ENCODE measurements at regions not wholly inside any gene's neighbourhood (a gene's known extent, or its start where the extent isn't known, plus 50 kb on each side); places are given as distances from the start of the nearest gene placed in this dataset.

DNA sequence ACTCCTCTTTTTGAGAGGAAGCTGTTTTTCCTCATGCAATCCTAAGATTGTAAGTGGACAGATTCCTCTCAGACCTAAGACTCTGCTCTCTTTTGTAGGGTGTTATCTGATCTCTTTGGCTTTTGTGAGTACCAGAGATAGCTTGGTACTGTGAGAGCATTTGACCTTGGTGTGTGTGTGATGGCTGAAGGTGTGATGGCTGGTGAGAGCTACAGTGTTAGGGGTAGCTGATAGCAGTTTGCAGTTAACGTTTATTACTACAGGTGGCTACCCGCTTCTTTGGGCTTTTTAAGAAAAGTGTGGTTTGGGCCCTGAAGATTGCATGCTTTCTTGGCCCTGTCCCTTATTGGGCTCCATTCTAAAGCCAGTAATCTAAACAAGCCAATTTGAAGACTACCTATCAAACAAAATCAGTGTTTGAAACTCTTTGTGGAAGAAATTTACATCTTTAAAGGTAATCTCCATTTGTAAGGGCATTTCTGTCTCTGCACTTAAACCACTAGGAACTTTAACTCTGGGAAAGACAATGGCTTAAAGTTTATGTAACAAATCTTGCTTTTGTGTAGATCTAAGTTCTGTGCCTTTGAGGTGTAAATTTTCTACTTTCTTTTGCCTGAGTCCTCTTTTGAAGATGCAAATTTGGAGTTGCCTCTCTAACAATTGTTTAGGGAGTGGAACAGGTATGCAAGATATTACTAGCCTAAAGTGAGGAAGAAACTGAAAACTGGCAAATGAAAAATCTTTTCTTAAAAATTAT lies 85.3 kb upstream of the SERBP1 start:
- TF ChIP-seq POLR2A (IDR thresholded peaks at IDR 0.05; ENCODE audit: low read depth, low read length) (no peak), RFX5 (IDR thresholded peaks at IDR 0.05; ENCODE audit: low read depth, low read length) (no peak), GABPA (IDR thresholded peaks at IDR 0.05; ENCODE audit: low read depth) (no peak), RAD21 (IDR thresholded peaks at IDR 0.05; ENCODE audit: insufficient read depth, low read depth, low read length) (no peak), SIN3A (IDR thresholded peaks at IDR 0.05; ENCODE audit: low read depth, low read length) (no peak), MYC (IDR thresholded peaks at IDR 0.05; ENCODE audit: insufficient read depth, insufficient read length, insufficient replicate concordance, low read length, severe bottlenecking) (no peak), MXI1 (IDR thresholded peaks at IDR 0.05; ENCODE audit: low read depth, low read length) (no peak), TAF1 (IDR thresholded peaks at IDR 0.05; ENCODE audit: borderline replicate concordance, low read depth, low read length) (no peak)
- TF ChIP-seq, protein P1, sequence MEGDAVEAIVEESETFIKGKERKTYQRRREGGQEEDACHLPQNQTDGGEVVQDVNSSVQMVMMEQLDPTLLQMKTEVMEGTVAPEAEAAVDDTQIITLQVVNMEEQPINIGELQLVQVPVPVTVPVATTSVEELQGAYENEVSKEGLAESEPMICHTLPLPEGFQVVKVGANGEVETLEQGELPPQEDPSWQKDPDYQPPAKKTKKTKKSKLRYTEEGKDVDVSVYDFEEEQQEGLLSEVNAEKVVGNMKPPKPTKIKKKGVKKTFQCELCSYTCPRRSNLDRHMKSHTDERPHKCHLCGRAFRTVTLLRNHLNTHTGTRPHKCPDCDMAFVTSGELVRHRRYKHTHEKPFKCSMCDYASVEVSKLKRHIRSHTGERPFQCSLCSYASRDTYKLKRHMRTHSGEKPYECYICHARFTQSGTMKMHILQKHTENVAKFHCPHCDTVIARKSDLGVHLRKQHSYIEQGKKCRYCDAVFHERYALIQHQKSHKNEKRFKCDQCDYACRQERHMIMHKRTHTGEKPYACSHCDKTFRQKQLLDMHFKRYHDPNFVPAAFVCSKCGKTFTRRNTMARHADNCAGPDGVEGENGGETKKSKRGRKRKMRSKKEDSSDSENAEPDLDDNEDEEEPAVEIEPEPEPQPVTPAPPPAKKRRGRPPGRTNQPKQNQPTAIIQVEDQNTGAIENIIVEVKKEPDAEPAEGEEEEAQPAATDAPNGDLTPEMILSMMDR (IDR thresholded peaks at IDR 0.05 in 2 of 3, conservative IDR thresholded peaks at IDR 0.05 in 1 of 3; ENCODE audit: control insufficient read depth in 2 of 3, extremely low read depth in 1 of 3, insufficient read depth in 1 of 3, low read depth in 3 of 3, low read length in 3 of 3), result no peak
- TF ChIP-seq, protein P2, sequence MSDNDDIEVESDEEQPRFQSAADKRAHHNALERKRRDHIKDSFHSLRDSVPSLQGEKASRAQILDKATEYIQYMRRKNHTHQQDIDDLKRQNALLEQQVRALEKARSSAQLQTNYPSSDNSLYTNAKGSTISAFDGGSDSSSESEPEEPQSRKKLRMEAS (IDR thresholded peaks at IDR 0.05; ENCODE audit: low read depth, low read length), result no peak
- TF ChIP-seq, protein P3, sequence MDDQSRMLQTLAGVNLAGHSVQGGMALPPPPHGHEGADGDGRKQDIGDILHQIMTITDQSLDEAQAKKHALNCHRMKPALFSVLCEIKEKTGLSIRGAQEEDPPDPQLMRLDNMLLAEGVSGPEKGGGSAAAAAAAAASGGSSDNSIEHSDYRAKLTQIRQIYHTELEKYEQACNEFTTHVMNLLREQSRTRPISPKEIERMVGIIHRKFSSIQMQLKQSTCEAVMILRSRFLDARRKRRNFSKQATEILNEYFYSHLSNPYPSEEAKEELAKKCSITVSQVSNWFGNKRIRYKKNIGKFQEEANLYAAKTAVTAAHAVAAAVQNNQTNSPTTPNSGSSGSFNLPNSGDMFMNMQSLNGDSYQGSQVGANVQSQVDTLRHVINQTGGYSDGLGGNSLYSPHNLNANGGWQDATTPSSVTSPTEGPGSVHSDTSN (IDR thresholded peaks at IDR 0.05; ENCODE audit: insufficient replicate concordance, low read depth, low read length), result no peak
- TF ChIP-seq, protein P4, sequence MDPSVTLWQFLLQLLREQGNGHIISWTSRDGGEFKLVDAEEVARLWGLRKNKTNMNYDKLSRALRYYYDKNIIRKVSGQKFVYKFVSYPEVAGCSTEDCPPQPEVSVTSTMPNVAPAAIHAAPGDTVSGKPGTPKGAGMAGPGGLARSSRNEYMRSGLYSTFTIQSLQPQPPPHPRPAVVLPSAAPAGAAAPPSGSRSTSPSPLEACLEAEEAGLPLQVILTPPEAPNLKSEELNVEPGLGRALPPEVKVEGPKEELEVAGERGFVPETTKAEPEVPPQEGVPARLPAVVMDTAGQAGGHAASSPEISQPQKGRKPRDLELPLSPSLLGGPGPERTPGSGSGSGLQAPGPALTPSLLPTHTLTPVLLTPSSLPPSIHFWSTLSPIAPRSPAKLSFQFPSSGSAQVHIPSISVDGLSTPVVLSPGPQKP (IDR thresholded peaks at IDR 0.05; ENCODE audit: low read depth, low read length), result no peak
- TF ChIP-seq, protein P5, sequence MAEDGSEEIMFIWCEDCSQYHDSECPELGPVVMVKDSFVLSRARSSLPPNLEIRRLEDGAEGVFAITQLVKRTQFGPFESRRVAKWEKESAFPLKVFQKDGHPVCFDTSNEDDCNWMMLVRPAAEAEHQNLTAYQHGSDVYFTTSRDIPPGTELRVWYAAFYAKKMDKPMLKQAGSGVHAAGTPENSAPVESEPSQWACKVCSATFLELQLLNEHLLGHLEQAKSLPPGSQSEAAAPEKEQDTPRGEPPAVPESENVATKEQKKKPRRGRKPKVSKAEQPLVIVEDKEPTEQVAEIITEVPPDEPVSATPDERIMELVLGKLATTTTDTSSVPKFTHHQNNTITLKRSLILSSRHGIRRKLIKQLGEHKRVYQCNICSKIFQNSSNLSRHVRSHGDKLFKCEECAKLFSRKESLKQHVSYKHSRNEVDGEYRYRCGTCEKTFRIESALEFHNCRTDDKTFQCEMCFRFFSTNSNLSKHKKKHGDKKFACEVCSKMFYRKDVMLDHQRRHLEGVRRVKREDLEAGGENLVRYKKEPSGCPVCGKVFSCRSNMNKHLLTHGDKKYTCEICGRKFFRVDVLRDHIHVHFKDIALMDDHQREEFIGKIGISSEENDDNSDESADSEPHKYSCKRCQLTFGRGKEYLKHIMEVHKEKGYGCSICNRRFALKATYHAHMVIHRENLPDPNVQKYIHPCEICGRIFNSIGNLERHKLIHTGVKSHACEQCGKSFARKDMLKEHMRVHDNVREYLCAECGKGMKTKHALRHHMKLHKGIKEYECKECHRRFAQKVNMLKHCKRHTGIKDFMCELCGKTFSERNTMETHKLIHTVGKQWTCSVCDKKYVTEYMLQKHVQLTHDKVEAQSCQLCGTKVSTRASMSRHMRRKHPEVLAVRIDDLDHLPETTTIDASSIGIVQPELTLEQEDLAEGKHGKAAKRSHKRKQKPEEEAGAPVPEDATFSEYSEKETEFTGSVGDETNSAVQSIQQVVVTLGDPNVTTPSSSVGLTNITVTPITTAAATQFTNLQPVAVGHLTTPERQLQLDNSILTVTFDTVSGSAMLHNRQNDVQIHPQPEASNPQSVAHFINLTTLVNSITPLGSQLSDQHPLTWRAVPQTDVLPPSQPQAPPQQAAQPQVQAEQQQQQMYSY (CRISPR knock-in tag; IDR thresholded peaks at IDR 0.05), result no peak

Measured in GM12878 (cell line).